ENCODE measurements at regions not wholly inside any gene's neighbourhood (a gene's known extent, or its start where the extent isn't known, plus 50 kb on each side); places are given as distances from the start of the nearest gene placed in this dataset.
A peak's percentile ranks its signal among the peaks of the same experiment; 100 is the strongest.

DNA sequence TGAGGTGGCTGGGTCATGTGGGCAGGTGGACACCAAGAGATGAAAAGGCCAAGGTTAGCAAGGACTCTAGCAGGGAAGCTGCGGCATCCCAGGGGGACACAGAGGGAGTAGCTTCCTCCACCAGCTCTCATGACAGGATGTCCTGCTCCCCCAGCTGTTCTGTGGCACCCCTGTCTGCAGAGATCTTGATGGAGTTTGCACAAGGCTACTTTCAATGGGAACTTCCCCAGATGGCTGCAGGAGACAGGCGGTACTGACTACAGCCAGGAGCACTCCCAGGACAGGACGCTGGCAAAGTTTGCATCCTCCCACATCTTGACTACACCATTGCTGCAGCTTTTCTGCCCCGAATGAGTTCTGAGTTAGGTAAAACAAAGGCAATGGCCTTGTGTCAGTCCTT is 312.8 kb downstream of the TLE4 start:
- peak; percentile 32 for DNase-seq

DNA sequence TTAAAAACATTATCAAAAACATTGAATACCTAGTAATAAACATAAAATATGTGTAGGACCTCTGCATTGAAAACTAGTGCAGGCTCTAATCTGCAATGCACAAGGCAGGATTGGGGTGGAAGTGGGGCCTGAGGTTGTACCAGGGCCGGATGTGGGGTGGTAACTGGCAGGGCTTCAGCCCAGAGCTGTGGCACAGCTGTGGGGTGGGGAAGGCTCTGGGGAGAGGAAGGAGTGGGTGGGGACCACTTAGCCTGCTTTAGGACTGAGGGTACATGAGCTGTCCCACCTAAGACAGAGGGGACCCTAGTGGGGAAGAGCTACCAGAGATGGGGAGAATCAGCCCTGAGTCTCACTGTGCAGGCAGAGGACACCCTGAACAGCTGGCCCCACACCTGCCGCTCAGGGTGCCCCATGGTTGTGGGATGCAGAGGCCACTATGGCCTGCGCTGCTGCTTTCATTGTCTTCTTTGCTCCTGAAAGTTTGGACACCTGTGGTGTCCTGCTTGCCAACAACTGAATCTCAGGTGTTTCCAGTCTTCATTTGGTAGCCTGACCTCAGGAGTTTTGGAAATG is 311.4 kb downstream of the TLE4 start:
- DNase-seq = peak; percentile 65

DNA sequence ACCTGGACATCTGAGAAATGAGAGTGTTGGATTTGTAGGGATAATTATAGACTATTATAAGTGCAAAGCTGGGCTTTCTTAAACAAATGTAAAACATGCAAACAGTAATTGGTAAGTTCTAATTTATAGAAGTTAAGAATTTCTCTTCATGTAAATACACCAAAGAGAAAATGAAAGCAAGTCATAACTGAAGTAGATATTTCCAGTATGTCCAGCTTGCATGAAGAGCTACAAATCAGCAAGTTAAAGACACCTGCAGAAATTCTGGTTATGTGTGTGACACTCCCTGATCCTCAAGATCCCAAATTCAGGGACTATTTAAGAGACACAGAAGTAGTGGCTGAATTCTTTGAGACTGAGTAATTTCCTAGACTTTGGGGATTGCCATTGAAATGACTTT is 308.9 kb downstream of the TLE4 start:
- DNase-seq = no peak

DNA sequence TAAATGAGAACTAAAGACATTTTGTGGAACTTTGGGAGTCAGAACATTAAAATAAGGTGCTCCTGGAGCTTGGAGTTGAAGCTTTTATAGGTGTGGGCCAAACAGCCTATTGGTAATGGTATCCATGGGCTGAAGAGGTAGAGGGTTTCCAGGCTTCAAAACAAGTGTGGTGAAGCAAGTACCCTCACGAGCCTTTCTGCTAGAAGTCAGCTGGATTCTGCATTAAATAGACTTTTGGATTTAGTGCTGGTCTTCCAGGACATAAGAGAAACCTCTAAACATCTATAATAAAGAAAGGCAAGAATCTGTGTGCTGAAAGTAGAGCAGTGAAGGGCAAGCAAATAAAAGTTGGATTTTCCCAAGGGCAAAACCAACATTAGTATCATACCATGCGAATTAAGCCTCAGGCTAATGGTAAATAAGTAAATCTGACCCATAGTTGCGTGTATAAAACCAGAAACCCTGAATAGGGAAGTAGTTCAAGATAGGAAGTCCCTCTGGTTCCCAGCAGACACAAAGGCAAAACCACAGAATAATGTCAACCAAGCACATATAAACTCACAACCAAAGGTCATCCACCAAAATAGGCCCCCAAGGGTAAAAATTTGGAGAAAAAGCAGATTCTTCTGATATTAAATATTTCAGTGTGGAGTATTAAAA is 306.3 kb downstream of the TLE4 start:
- peak; percentile 85 for DNase-seq

DNA sequence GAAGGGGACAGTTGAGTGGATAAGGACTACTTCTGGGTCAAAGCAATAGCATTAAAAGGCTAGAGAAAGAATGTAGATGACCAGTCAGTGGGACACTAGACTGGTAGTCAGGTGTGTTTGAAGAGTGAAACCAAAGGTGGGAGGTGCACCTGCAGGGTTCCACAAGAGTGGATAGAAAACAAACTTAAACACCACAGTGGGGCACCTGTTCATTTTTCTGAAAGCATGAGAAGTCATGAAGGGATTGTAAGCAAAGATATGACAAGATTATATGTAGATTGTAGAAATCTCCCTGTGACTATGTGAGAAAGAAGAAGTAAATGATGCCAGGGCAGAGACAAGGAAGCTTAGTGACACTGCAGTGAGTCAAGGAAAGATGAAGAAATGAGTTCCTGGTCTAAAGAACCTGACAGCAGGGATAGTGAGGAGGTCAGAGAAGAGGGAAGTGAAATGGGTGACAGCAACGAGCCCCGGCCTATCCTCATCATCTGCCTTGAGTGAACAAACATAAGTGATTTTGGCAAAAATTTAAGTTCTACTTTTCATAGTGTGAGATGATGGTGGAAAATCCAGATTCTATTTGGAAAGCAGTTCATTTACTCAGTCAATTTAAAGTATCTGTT is 296.9 kb downstream of the TLE4 start:
- peak; percentile 97 for DNase-seq

DNA sequence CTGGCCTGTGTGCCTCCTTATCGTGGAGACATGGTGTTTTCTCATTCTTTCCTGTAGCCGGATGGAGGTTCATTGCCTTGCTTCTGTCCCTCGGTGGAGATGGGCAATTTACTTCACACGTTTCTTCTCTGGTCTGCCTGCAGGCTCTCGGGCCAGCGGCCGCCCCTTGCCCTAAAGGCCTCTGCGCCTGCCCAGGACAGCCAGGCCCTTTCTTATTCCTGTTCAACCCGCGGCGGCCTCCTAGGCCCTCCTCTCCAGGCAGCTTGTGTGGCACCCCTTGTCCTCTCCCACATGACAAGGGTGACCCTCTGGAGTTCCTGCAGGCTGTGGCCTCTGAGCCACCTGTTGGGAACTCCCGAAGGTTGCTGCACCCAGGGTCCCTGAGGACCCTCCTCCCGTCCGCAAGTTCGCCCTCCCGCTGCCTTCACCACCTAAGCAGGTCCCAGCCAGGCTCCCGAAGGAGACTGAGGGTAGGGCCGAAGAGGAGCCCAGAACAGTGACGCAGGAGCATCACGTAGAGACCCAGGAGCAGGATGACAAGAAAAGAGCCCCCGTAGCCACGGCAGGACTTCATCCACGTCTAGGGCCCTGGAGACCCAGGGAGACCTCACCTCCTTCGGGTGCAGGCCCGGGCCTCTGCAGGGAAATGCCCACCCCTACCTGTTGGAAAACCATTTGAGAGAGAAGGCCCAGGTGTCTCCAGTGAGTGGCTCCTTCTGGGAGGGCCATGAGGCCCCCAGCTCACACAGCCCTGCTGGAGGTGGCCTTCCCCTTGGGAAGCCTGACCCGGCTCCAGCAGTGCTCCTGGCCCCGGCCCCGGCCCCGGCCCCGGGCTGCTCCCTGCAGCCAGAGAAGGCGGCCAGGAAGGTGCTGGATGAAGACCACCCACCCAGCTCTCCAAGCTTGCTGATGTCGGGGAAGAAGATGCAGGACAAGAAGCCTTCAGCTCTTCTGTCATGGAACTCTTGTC is 291.4 kb downstream of the TLE4 start:
- no peak for DNase-seq

DNA sequence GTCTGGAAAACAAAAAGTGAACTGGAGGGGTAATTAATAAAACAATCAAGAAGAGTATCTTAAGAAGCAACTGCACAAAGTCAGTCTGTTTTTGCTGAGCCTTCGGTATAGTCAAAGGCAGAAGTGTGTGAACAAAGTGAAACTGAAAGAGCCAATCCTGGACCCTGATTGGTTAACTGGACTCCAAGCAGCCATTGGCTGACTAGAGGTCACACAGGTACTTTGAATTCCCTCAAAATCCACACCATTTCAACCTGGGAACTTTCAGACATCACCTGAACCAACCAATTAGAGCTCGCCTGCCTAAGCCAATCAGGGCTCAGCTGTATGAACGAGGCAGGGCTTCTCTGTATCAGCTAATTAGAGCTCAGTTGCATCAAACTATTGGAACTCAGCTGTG is 286.7 kb downstream of the TLE4 start:
- peak; percentile 31 for DNase-seq

DNA sequence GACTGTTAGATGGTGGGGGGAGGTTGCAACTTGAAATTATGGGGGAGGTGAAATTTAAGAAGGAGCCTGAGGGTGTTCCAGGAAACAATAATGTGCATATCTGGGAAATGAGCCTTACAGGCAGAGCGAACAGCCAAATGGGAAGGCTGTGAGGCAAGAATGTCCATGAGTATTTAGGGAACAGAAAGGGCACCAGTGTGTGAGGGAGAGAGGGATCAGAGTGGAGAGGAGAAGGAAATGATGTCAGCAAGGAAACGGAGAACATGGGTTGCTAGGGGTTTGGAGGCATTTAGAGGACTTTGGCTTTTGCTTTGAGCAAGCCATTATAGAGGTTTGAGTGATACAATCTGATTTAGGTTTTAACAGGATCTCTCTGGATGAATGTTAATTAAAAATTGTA is 285.4 kb downstream of the TLE4 start:
- DNase-seq = peak; percentile 29

DNA sequence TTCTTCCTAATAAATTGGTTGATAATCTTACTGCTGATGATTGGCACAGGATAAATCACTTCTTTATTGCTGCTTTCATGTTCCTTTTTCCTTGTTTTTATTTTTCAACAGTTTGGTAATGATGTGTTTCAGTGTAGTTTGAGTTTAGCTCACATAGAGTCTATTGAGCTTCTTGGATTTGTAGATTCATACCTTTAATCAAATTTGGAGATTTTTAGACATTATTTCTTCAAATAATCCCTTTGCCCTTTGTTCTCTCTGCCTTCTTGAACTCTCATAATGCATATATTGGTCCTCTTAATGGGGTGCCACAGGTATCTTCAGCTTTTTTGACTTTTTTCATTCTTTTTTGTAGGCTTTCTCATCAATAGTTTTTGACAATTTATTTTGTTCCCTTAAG is 275.3 kb downstream of the TLE4 start:
- no peak for DNase-seq

DNA sequence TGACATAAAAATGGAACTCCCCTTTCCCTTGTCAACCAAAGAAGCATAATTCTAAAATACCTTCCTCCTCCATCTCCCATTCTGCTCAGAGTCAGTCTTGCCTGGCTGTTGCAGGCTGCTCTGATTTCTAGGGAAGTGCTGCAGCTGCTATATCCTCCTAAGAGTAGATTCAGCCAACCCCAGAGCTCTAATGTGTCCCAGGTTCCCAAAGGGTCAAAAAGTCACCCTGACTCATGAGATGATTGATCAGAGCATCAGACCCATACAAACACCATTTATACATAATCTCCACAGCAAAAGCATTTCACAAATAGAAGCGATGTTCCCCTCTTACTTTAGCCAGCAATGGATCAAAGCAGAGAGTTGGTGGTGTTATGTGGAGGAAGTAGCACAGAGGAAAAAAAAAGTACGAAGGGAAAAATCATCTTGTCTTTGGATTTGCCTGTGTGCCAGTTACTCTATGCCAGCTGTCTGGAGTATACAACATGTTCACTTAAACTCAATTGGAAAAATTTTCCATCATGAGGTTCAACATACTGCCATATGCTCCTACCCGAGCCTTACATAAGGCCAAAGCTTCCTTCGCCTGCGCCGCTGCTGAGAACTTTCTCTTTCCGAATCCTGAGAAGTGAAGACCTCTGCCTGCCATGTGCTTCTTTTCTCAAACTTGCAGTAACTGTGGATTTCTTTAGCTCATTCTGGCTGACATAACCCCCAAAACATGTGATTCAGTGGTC is 258.0 kb downstream of the TLE4 start:
- DNase-seq = no peak

DNA sequence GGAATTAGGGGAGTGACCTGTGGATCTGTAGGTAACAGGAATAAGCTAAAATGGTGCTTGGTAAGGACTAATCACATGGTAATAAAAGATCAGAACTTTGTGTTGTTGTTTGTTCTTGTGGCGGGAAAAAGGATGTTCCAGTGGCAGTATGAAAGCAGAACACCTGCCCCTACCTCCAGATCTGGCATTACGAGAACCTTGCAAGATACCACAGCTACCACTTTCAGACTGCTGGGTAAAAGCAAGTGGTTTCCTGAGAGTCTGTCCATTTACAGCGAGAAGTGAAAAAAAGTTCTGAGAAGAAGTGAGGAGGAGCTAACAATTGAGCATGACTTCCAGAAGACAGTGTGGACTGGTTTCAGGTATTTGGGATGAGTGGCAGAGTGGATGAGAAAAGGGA is 252.5 kb downstream of the TLE4 start:
- DNase-seq = no peak

DNA sequence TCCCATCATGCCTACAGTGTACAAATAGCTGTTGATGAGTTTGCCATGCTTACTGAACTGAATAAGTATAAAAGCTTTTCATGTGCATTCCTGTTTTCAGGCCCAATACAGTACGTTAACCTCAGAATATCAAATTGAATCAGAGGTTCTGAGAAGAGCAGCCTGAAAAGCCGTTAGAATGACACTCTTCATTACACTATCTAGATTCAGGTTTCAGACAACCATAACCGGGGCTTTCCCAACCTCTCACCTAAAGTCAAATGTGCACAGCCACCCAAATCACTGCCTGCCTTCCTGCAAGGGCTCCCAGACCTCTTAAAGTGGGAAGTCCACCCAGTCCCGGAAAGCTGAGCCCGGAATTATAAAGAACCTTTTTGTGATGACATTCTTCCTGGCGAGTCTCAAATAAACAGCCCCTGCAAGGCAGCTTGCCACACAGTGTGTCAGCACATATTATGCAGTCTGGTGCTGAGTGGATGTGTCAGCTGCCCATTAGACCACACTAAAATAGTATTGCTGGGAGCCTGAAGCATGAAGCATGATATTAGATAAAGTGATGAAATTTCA is 245.8 kb downstream of the TLE4 start:
- DNase-seq = no peak

DNA sequence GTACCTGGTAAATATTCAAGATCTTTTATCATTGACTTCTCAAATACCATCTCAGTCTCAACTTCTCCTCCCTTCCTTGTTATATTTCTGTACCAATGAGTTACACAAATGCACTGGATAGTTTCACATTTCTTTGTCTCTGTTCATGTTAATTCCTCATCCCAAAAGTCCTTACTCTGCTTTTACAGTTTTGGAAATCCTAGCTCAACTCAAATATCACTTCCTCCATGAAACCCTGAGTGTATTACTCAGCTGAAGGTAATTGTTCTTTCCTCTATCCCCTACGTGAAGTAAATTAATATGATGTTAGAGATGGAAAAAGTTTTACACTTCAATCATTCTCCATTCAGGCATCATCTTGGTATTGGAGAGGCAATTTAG is 241.5 kb downstream of the TLE4 start:
- peak; percentile 14 for DNase-seq

DNA sequence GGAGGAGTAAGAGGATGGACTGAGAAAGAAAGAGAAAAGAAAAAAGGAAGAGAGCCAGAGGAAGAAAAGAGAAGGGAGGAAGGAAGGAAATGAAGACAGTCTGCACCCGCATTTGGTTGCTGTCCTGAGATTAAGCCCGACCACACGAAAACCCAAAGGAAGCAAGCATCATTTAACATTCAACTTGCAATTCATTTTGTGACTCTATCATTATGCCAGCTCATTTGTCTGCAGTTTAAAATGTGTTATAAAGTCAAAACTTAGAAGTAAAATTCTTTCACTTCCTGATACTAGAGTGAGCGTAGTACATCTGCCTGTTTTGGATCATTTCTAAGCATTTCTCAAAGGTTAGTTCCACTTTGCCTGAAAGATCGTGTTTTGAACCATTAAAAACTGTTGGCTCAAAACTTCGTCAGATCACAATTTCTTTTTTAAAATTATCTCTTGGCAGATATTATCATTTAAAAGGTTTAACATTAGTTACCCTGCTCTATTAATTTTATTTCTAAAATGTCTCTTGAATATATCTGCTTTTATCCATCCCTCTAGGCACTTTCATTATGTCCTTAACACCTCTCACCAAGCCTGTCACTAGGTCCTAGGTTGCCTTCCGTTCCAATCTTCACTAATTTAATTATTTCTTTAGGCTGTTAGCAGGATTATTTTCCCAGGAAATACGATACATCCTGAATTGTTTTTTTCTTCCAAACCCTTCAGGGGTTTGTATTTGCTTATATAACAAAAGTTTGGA is 240.9 kb downstream of the TLE4 start:
- peak; percentile 93 for DNase-seq

DNA sequence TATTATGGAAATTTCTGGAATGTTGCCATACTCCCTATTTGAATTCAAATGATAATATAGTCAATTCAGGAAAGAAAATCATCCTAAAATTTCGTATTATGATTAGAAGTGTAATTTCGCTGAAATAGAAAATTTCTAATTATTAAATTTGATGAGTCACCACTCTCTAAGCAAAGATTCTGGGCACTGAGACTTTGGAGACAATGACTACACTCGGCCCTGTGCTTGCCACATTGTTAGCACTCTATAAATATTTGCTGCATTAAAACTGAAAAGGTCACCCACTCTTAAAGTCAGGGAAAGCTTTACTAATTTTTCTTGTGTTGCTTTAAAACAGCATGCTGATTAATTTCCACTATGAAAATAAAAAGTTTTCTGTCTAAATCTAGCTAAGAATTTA is 240.3 kb downstream of the TLE4 start:
- no peak for DNase-seq

DNA sequence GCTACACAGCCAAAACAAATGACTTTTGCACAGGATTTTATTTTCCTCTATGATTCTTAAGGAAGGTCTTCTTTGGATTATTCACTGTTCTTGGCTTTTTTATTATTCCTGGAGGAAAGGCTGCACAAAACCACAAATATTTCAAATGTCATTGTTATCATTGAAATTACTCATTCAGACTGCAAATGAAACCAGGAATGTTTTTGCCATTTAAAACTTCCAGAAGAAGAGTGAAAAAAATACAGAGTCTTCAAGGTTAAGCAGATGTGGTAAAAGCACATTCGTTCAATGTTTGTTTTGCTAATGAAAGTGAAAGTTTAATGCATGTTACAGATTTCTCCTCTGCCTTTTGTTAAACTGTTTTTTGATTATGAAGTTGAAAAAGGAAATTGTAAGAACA is 238.2 kb downstream of the TLE4 start:
- no peak for DNase-seq

DNA sequence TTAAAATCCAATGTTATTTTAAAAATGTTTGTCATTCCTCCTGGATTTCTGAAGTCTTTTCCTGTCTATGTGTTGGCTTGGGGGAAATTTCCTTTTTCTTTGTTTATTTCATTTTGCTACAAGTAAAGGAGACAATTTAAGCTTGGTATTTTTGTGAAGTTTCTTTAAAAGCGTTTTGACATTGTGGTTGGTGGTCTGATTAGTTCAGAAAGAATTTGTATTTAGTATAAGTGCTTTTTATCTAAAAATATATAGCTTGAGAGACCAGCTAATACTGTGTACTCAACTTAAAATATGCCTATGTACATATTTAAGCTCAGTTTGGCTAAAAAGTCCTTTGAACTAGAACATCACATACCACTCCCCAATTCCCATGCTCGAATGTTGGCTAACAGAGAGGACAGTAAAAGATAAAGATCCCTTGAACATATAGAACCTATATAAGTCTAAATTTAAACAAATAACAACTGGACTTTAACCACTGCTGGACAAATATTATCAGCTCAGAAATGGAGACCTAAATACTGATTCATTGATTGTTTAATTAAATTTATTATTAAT is 237.6 kb downstream of the TLE4 start:
- DNase-seq = no peak

DNA sequence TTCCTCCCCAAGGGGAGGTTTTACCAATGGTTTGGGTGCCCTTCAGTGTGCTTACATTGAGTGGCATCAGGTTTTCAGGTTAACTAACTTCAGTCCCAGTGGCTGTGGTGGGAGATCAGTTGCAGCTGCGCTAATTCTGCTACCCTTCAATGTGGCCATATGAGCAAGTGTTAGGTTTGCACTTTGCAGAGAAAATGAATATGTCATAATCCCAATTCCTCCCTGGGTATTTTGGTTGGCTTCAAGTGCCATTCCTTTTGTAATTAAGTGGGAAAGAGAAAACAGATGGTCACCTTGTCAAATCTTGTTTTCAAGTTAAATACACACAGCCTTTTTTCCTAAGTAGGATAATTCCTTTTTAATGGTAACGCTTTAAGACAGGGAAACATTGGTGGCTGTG is 236.2 kb downstream of the TLE4 start:
- DNase-seq = no peak

DNA sequence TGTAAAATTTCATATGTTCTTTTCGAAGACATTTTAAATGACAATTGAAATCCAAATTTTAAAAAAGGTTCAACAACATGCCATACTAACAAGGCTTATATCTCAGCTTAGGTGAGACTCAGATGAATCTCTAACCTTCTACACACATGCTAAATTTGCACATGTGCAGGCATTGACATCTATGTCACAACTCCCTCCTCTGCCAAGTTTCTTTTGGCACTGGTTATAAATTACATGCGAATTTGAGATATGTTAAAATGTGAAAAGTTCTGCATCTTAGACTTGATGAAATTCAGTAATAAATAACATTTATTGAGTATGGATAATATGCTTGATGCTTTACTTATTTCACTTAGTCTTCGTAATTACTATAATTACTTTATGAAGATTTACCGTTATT is 234.3 kb downstream of the TLE4 start:
- no peak for DNase-seq

DNA sequence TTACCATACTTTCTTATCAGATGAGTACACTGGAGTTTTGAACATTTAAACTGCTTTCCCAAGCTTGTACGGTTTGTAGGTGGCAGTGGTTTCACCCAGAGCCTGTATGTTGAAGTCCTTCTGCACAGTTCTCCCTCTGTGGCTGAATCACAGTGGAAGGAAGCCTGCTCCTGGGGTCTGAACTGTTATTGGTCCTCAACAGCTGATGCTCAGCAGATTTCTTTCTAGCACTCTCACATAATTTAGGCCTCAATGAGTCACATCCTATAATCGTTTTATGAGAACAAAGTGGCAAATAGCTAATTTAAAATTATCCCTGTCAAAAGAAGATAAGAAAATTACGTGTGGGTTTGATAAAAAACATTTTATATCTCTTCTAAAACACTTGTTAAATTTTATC is 229.7 kb downstream of the TLE4 start:
- DNase-seq = peak; percentile 11

DNA sequence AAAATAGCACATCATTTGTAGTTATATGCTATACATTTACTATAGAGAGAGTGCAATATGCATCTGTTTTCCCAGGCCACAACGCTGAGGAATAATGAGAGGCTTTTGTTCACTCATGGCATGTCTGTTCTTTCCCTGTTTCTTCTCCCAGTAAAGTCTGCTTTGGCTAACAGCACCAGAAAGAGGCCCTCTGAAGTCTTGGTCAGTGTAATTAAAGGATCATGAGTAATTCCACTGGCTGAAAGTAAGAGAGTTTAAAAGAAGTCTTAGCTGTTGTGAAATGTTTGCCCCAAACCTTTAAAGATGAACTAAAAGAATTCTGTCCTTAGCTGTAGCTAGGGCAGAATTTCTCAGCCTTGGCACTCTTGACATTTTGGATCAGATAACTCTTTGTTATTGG is 228.8 kb downstream of the TLE4 start:
- peak; percentile 20 for DNase-seq

All from MV-4-11 (cell line).